Upper lobe of right lung (tissue), 1 donor: ENCODE measurements at regions not wholly inside any gene's neighbourhood (a gene's known extent, or its start where the extent isn't known, plus 50 kb on each side); places are given as distances from the start of the nearest gene placed in this dataset.

Experiments used
- ATAC-seq: fragments of 200-7000 bp; cut with Tn5 transposase; one replicate; pipeline ENCODE4 v1.9.1; 2020; ENCODE audit warnings: mild to moderate bottlenecking, moderate library complexity
- DNase-seq: peaks from one replicate; pipeline ENCODE4 v3.0.0-alpha.2; 2020
- H3K27ac ChIP-seq: fragments of 200-600 bp; one replicate; pipeline ENCODE4 v1.8.0; 2022
- H3K27me3 ChIP-seq: fragments of 200-600 bp; one replicate; pipeline ENCODE4 v1.8.0; 2022; ENCODE audit warnings: mild to moderate bottlenecking
- H3K36me3 ChIP-seq: fragments of 200-600 bp; one replicate; pipeline ENCODE4 v1.8.0; 2022
- H3K4me1 ChIP-seq: fragments of 200-600 bp; one replicate; pipeline ENCODE4 v1.8.0; 2022
- H3K4me3 ChIP-seq: fragments of 200-600 bp; one replicate; pipeline ENCODE4 v1.8.0; 2022; ENCODE audit warnings: mild to moderate bottlenecking
- H3K9me3 ChIP-seq: fragments of 200-600 bp; one replicate; pipeline ENCODE4 v1.8.0; 2022
- intact Hi-C: fragments of 100-400 bp; cut with DNase I; formaldehyde crosslinking; loops from one replicate; pipeline ENCODE4 v1.11.0; 2022
- TF ChIP-seq, protein P1 (sequence below): fragments of 200-600 bp; IDR thresholded peaks from one replicate; pipeline ENCODE4 v1.8.0; 2022; ENCODE audit warnings: antibody characterized with exemption
- donor health status: DM: no; HTN: yes; CAD: no; lungs with severe emphysema.

GRCh38 chr20:58569241-58570125 is 54.3 kb upstream of the APCDD1L start:
- H3K27me3 ChIP-seq: peaks cover 10% of the 10 kb centered on the region
- no peak for DNase-seq
- TF ChIP-seq, protein P1, sequence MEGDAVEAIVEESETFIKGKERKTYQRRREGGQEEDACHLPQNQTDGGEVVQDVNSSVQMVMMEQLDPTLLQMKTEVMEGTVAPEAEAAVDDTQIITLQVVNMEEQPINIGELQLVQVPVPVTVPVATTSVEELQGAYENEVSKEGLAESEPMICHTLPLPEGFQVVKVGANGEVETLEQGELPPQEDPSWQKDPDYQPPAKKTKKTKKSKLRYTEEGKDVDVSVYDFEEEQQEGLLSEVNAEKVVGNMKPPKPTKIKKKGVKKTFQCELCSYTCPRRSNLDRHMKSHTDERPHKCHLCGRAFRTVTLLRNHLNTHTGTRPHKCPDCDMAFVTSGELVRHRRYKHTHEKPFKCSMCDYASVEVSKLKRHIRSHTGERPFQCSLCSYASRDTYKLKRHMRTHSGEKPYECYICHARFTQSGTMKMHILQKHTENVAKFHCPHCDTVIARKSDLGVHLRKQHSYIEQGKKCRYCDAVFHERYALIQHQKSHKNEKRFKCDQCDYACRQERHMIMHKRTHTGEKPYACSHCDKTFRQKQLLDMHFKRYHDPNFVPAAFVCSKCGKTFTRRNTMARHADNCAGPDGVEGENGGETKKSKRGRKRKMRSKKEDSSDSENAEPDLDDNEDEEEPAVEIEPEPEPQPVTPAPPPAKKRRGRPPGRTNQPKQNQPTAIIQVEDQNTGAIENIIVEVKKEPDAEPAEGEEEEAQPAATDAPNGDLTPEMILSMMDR: no peak
- intact Hi-C loops: no loop called here
- no peak overlapping the region for H3K4me3 ChIP-seq
- no peaks in the 10 kb centered on the region for H3K4me1 ChIP-seq
- H3K27ac ChIP-seq: no peak overlapping the region
- no peaks in the 10 kb centered on the region for H3K9me3 ChIP-seq
- no peak for ATAC-seq
- H3K36me3 ChIP-seq: no peaks in the 10 kb centered on the region

DNA sequence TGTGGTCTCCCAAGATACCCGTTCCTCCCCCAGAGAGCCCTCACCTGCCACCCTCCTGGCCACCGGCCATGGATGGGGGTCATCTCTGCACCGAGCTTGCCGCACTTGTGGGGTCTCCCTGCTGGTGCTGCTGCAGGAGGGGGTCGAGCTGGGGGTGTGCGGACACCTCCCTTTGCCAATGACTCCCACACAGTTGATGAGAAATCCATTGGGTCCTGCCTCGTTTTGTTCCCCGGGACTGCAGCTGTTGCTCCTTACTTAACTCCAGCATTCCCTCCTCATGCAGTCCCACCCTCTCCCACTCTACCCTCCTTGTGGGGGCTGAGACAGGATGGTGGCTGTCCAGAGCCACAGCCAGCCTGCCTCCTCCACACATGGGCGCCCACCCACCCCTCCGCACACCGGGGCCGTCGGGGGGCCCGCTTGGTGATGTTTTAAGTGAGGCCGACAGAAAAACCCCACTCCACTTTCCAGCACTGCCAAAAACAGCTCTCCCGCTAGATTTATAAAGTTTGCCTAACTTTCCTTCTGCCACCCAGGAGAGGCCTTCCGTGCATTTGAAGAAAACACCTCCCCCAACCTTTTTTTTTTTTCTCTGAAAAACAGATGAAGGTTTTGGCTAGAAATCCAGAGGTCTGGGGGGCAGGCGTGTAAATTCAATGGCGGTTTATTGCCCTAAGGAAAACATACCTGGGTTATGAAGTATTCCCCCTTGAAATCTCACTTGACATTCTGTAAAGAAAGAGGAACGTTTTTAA is 53.5 kb upstream of the APCDD1L start:
- no peak overlapping the region for H3K27ac ChIP-seq
- DNase-seq (no peak), ATAC-seq (no peak)
- H3K27me3 ChIP-seq: peaks cover 10% of the 10 kb centered on the region
- no peaks in the 10 kb centered on the region for H3K4me1 ChIP-seq
- no peaks in the 10 kb centered on the region for H3K36me3 ChIP-seq
- H3K4me3 ChIP-seq: no peak overlapping the region
- intact Hi-C loops: no loop called here
- TF ChIP-seq, protein P1: no peak
- no peaks in the 10 kb centered on the region for H3K9me3 ChIP-seq

- H3K27me3 ChIP-seq: peaks cover 10% of the 10 kb centered on the region
- TF ChIP-seq, protein P1: no peak
- H3K36me3 ChIP-seq: no peaks in the 10 kb centered on the region
- H3K9me3 ChIP-seq: no peaks in the 10 kb centered on the region
- H3K4me3 ChIP-seq: no peak overlapping the region
- intact Hi-C loops: no loop called here
- no peaks in the 10 kb centered on the region for H3K4me1 ChIP-seq
- H3K27ac ChIP-seq: no peak overlapping the region
- DNase-seq (no peak), ATAC-seq (no peak)
These were observed 52.9 kb upstream of the APCDD1L start for GRCh38 chr20:58568126-58568482.

DNA sequence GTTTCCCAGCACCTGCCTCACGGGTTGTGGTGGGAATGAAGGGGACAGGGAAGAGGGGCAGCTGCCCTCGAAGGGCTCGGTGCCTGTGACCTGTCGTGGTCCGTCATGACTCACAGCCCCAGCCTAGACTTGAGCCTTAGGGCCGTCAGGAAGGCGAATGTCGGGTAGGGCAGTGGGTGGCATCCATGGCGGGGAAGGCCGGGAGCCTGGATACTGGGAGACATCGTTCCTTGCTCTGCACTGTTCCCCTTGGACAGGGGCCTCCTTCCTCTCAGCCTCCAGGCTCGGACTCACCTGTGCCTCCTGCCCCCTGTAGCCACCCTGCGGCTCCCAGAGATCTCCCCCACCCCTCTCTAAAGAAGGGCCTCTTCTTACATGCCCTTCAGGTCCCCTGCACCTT is 52.2 kb upstream of the APCDD1L start:
- Histone ChIP-seq H3K36me3 (no peaks in the 10 kb centered on the region), H3K9me3 (no peaks in the 10 kb centered on the region), H3K27ac (no peak overlapping the region), H3K27me3 (peaks cover 10% of the 10 kb centered on the region), H3K4me3 (no peak overlapping the region), H3K4me1 (no peaks in the 10 kb centered on the region)
- TF ChIP-seq, protein P1: no peak
- ATAC-seq (no peak), DNase-seq (no peak)
- intact Hi-C loops: no loop called here

GRCh38 chr20:58566981-58567380 is 51.8 kb upstream of the APCDD1L start:
- Histone ChIP-seq H3K36me3 (no peaks in the 10 kb centered on the region), H3K9me3 (no peaks in the 10 kb centered on the region), H3K4me3 (no peak overlapping the region), H3K27me3 (peaks cover 10% of the 10 kb centered on the region), H3K27ac (no peak overlapping the region), H3K4me1 (no peaks in the 10 kb centered on the region)
- DNase-seq: no peak
- no peak for ATAC-seq
- intact Hi-C loops: no loop called here
- TF ChIP-seq, protein P1: no peak
